ENCODE measurements at regions not wholly inside any gene's neighbourhood (a gene's known extent, or its start where the extent isn't known, plus 50 kb on each side); places are given as distances from the start of the nearest gene placed in this dataset.

DNA sequence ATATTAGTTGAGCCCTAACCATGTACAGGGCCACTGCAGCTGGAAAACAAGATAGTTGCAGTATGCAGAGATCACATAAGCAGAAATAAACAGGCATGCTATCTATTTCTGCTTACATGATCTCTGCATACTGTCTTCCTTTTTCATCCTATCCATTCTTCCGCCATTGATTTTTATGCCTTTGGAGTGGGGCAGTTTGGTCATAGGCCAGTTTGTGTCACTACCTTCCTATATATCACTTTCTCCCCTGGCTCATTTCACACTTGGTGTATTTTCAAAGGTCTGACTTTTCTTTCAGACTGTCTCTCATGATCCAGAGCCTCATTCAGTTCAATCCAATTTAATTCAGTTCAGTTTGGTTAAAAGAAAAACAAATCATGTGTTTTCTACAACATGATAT, 829.6 kb downstream of the KCNA4 start:
- TF ChIP-seq EGR1 (IDR thresholded peaks at IDR 0.05) (no peak), YY1 (IDR thresholded peaks at IDR 0.05; ENCODE audit: low read depth) (no peak), NFIC (IDR thresholded peaks at IDR 0.05) (no peak), ZBTB7A (IDR thresholded peaks at IDR 0.05; ENCODE audit: low read depth) (no peak), TEAD4 (IDR thresholded peaks at IDR 0.05) (no peak), TAF1 (IDR thresholded peaks at IDR 0.05; ENCODE audit: low read depth) (no peak), CREB1 (IDR thresholded peaks at IDR 0.05; ENCODE audit: low read depth) (no peak), CEBPB (IDR thresholded peaks at IDR 0.05) (no peak), FOXM1 (IDR thresholded peaks at IDR 0.05; ENCODE audit: borderline replicate concordance, low read depth) (no peak)
- TF ChIP-seq, protein P1, sequence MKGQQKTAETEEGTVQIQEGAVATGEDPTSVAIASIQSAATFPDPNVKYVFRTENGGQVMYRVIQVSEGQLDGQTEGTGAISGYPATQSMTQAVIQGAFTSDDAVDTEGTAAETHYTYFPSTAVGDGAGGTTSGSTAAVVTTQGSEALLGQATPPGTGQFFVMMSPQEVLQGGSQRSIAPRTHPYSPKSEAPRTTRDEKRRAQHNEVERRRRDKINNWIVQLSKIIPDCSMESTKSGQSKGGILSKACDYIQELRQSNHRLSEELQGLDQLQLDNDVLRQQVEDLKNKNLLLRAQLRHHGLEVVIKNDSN (IDR thresholded peaks at IDR 0.05): no peak
- TF ChIP-seq, protein P2, sequence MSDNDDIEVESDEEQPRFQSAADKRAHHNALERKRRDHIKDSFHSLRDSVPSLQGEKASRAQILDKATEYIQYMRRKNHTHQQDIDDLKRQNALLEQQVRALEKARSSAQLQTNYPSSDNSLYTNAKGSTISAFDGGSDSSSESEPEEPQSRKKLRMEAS (IDR thresholded peaks at IDR 0.05): no peak
- TF ChIP-seq, protein P3, sequence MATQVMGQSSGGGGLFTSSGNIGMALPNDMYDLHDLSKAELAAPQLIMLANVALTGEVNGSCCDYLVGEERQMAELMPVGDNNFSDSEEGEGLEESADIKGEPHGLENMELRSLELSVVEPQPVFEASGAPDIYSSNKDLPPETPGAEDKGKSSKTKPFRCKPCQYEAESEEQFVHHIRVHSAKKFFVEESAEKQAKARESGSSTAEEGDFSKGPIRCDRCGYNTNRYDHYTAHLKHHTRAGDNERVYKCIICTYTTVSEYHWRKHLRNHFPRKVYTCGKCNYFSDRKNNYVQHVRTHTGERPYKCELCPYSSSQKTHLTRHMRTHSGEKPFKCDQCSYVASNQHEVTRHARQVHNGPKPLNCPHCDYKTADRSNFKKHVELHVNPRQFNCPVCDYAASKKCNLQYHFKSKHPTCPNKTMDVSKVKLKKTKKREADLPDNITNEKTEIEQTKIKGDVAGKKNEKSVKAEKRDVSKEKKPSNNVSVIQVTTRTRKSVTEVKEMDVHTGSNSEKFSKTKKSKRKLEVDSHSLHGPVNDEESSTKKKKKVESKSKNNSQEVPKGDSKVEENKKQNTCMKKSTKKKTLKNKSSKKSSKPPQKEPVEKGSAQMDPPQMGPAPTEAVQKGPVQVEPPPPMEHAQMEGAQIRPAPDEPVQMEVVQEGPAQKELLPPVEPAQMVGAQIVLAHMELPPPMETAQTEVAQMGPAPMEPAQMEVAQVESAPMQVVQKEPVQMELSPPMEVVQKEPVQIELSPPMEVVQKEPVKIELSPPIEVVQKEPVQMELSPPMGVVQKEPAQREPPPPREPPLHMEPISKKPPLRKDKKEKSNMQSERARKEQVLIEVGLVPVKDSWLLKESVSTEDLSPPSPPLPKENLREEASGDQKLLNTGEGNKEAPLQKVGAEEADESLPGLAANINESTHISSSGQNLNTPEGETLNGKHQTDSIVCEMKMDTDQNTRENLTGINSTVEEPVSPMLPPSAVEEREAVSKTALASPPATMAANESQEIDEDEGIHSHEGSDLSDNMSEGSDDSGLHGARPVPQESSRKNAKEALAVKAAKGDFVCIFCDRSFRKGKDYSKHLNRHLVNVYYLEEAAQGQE (IDR thresholded peaks at IDR 0.05; ENCODE audit: low read depth): no peak

DNA sequence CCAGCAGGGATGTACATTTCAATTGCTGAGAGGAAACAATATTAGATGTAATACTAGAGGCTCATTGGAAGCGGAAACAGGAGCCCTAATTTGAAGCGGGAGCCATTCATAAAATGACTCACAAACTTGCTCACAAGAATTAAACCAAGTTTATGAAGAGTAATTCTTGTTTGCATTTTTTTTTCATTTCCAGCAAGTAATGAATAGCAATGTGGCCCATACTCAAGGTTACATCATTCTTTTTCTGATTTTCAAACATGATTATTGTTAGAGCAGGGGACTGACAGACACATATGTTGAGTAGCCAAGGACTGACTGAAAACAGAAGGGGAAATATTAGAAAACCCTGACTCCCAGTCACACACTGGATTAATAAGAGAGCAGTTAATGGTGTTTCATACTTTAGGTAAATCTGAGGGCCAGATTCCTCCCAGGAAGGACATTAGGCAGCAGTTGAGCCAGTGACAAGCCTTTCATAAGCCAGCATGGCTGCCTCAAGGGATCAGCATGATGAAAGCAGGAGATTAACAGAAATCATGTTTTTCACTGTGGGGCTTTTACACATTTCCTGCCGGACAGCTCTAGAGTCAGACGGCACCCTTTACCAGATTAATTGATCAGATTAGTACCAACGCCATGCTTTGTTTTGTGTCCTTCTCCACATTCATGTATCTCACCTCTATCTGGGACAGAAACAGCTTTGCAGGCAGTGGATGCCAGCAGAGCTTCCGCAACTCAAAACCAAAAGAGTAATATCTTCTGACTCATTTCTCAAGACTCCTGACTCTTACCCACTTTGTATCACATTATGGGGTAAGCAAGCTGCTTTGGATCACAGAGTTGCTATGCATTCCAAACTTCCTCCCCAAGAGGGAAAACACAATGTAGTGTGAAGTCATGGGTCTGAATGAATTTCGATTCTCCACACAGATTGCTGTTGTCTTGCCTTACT, 831.6 kb downstream of the KCNA4 start:
- no peak for TF ChIP-seq FOXM1 (IDR thresholded peaks at IDR 0.05; ENCODE audit: borderline replicate concordance, low read depth)
- no peak for TF ChIP-seq CEBPB (IDR thresholded peaks at IDR 0.05)
- TF ChIP-seq EGR1 (IDR thresholded peaks at IDR 0.05): no peak
- no peak for TF ChIP-seq TAF1 (IDR thresholded peaks at IDR 0.05; ENCODE audit: low read depth)
- TF ChIP-seq RAD21 (IDR thresholded peaks at IDR 0.05; ENCODE audit: low read depth): no peak
- TF ChIP-seq YY1 (IDR thresholded peaks at IDR 0.05; ENCODE audit: low read depth): no peak
- TF ChIP-seq TEAD4 (IDR thresholded peaks at IDR 0.05): no peak

DNA sequence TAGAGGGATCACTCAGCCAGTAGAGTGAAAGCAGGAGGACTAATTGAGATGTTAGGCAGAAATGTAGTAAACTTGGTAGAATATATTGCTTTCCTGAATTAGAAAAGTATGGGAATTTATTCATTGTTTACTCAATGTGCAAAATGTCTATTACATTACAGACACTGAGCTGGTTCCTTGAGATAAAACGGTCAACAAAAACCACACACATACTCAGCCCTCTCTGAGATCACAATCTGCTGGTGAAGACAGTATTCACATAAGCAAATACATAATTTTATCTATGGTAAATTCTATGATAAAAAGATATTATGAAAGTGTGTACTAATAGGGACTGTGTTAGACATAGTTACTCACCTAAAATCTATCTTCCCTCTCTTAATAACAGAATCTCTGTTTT, 833.5 kb downstream of the KCNA4 start:
- TF ChIP-seq RAD21 (IDR thresholded peaks at IDR 0.05; ENCODE audit: low read depth) (no peak), TEAD4 (IDR thresholded peaks at IDR 0.05) (no peak), TAF1 (IDR thresholded peaks at IDR 0.05; ENCODE audit: low read depth) (no peak), TCF12 (IDR thresholded peaks at IDR 0.05; ENCODE audit: low read depth) (no peak), NFIC (IDR thresholded peaks at IDR 0.05) (no peak), FOXM1 (IDR thresholded peaks at IDR 0.05; ENCODE audit: borderline replicate concordance, low read depth) (no peak), ZBTB7A (IDR thresholded peaks at IDR 0.05; ENCODE audit: low read depth) (no peak), YY1 (IDR thresholded peaks at IDR 0.05; ENCODE audit: low read depth) (no peak)
- TF ChIP-seq, protein P2 (IDR thresholded peaks at IDR 0.05): no peak

DNA sequence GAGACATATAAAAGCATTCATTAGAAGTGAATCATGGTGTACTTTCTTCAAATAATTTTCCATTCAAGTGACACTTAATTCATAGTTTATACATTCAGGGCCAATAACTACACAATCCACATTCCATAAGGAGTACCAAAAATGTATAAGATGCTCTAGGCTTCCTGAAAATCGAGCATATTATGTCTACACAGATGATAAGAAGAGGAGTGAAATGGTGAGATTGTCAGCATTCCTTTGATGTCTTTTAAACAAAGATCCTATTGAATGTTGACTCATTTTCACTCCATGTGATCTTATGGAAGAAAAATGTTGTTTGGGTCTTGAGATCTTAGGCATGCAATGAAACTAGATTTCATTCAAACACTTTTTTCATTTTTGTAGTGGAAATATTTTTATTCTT, 843.2 kb downstream of the KCNA4 start:
- TF ChIP-seq EP300 (IDR thresholded peaks at IDR 0.05; ENCODE audit: borderline replicate concordance): no peak; the same call in 1 of the 2 replicates
- TF ChIP-seq CEBPB (IDR thresholded peaks at IDR 0.05): no peak
- no peak for TF ChIP-seq TCF12 (IDR thresholded peaks at IDR 0.05; ENCODE audit: low read depth)
- TF ChIP-seq TAF1 (IDR thresholded peaks at IDR 0.05; ENCODE audit: low read depth): no peak
- no peak; the same call in 1 of the 2 replicates for TF ChIP-seq TEAD4 (IDR thresholded peaks at IDR 0.05)
- TF ChIP-seq, protein P1 (IDR thresholded peaks at IDR 0.05): no peak
- TF ChIP-seq, protein P2 (IDR thresholded peaks at IDR 0.05): no peak

DNA sequence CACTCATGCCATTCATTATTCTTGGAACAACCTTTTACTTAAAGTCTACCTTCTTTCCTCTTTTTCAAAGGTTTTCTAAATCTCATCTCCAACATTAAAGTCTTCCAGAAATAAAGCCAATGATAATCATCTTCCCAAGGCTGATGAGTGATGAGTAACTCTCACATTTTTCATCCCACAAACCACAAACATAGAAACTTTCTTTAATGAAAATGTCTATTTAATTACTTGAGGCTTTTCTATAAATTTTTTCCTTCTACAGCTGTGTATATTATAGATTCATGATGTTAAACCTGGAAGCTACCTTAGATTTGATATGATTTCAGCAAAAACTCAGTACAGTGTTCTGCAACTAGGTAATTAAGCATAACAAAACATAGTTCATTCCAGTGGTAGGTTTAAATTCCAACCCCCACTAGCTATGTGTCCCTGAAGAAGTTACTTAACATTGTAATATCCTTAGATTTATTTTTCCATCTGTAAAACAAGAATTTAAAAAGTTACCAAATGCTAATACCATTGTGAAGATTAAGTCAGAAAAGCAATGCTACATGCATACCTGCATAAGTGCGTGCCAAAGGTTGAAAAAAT, 845.4 kb downstream of the KCNA4 start:
- TF ChIP-seq CREB1 (IDR thresholded peaks at IDR 0.05; ENCODE audit: low read depth): no peak
- no peak for TF ChIP-seq EP300 (IDR thresholded peaks at IDR 0.05; ENCODE audit: borderline replicate concordance)
- TF ChIP-seq, protein P2 (IDR thresholded peaks at IDR 0.05): no peak

DNA sequence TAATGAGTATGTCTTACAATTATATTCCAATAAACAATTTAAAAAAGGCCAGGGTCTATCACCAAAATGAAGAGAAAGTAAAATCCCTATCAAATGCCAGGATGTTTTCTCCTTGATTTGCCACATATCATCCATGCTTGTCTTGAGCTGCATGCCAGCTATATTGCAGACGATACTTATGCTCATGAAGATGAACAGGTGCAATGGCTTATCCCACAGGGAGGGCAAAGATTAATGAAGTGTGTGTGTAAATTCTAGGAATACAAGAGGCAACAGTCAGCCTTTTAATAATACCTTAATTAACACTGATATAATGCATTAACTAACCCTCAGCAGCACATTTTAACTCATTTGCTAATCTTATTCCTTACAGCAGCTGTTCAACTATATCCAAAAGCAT, 850.5 kb downstream of the KCNA4 start:
- no peak for TF ChIP-seq CREB1 (IDR thresholded peaks at IDR 0.05; ENCODE audit: low read depth)

DNA sequence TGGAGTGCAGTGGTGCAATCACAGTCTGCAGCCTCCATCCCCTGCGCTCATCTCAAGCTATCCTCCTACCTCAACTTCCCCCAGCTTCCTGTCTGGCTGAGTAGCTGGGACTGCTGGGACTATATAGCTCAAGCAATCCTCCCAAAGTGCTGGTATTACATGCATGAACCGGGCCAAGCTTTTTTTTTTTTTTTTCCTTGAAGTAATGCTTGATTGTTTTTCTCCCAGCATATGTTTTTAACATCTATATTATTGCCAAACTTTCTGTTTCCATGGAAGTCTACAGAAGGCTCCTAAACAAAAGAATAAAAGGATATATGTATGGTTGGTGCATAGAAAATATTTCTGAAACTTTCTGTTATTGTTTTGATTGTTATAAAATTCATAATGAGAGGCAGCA, 853.6 kb downstream of the KCNA4 start:
- TF ChIP-seq EGR1 (IDR thresholded peaks at IDR 0.05): no peak
- TF ChIP-seq TAF1 (IDR thresholded peaks at IDR 0.05; ENCODE audit: low read depth): no peak
- no peak for TF ChIP-seq CREB1 (IDR thresholded peaks at IDR 0.05; ENCODE audit: low read depth)
- no peak for TF ChIP-seq RAD21 (IDR thresholded peaks at IDR 0.05; ENCODE audit: low read depth)
- TF ChIP-seq, protein P2 (IDR thresholded peaks at IDR 0.05): no peak
- no peak for TF ChIP-seq TCF12 (IDR thresholded peaks at IDR 0.05; ENCODE audit: low read depth)
- TF ChIP-seq, protein P3 (IDR thresholded peaks at IDR 0.05; ENCODE audit: low read depth): no peak
- TF ChIP-seq EP300 (IDR thresholded peaks at IDR 0.05; ENCODE audit: borderline replicate concordance): no peak
- TF ChIP-seq NFIC (IDR thresholded peaks at IDR 0.05): no peak
- no peak for TF ChIP-seq TEAD4 (IDR thresholded peaks at IDR 0.05)
- TF ChIP-seq YY1 (IDR thresholded peaks at IDR 0.05; ENCODE audit: low read depth): no peak
- no peak for TF ChIP-seq CEBPB (IDR thresholded peaks at IDR 0.05)
- TF ChIP-seq FOXM1 (IDR thresholded peaks at IDR 0.05; ENCODE audit: borderline replicate concordance, low read depth): no peak
- TF ChIP-seq, protein P1 (IDR thresholded peaks at IDR 0.05): no peak
- no peak for TF ChIP-seq ZBTB7A (IDR thresholded peaks at IDR 0.05; ENCODE audit: low read depth)

Data from Ishikawa (cell line).